ENCODE measurements at regions not wholly inside any gene's neighbourhood (a gene's known extent, or its start where the extent isn't known, plus 50 kb on each side); places are given as distances from the start of the nearest gene placed in this dataset.

DNA sequence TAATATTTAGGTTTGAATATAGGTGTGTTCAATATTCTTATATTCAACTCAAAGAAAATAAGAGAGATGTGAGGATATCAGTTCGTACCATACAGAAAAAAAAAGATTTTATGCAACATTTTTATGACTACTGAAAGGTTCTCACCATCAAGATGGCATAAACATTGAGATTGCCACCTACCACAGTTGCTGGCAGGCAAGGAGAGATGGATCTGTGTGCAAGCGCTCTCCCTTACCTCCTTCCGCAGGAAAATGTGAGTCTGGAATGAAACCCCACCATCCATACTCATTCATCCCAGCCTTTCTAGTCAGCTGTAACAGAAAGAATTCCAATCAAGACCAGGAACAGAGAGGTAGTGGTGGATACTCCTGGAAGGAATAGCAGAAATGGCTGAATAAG, 376.9 kb downstream of the PPP3CA start:
- TF ChIP-seq, protein P1, sequence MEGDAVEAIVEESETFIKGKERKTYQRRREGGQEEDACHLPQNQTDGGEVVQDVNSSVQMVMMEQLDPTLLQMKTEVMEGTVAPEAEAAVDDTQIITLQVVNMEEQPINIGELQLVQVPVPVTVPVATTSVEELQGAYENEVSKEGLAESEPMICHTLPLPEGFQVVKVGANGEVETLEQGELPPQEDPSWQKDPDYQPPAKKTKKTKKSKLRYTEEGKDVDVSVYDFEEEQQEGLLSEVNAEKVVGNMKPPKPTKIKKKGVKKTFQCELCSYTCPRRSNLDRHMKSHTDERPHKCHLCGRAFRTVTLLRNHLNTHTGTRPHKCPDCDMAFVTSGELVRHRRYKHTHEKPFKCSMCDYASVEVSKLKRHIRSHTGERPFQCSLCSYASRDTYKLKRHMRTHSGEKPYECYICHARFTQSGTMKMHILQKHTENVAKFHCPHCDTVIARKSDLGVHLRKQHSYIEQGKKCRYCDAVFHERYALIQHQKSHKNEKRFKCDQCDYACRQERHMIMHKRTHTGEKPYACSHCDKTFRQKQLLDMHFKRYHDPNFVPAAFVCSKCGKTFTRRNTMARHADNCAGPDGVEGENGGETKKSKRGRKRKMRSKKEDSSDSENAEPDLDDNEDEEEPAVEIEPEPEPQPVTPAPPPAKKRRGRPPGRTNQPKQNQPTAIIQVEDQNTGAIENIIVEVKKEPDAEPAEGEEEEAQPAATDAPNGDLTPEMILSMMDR (conservative IDR thresholded peaks at IDR 0.05; ENCODE audit: low read depth) = no peak
- POLR2A ChIA-PET (ENCODE audit: low non-redundant PET) = no interaction called here
- H3K27ac ChIP-seq = no peak overlapping the region
- CTCF ChIA-PET = no interaction called here
- no peak for DNase-seq (ENCODE audit: low spot score)

DNA sequence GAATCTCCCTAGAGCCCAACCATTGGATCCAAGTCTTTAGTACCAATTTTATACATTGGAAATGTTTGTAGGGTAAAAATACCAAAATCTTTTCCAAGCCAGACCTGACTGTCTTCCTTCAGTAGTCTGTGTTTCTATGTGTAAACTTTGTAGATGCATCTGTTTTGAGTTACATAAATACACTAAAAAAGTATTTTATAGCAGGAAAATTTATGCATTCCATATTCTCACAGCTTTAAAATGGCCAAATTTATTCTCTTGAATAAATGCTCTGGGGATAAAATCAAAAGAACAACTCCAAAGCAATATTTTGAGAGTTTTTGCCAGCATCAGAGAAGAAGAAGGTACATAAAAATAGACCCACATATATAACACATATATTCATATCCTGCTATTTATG, 377.4 kb downstream of the PPP3CA start:
- TF ChIP-seq, protein P1 (conservative IDR thresholded peaks at IDR 0.05; ENCODE audit: low read depth) = no peak
- CTCF ChIA-PET = no interaction called here
- POLR2A ChIA-PET (ENCODE audit: low non-redundant PET) = no interaction called here
- H3K27ac ChIP-seq = no peak overlapping the region
- DNase-seq (ENCODE audit: low spot score) = no peak

DNA sequence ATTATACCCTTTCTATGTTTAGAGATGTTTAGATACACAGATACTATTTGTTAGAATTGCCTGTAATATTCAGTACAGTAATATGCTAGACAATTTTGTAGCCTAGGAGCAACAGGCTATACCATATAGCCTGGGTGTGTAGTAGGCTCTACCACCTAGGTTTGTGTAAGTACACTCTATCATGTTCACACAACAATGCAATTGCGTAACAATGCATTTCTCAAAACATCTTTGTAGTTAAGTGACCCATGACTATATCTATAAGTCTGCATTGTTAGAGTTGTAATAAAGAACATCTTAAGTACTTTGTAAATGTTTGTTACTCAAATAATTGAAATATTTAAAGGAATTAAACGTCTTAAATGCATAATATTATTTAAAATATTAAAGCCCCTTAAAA, 379.3 kb downstream of the PPP3CA start:
- ChIA-PET CTCF (no interaction called here), POLR2A (ENCODE audit: low non-redundant PET) (no interaction called here)
- TF ChIP-seq, protein P1 (conservative IDR thresholded peaks at IDR 0.05; ENCODE audit: low read depth) = no peak
- no peak for DNase-seq (ENCODE audit: low spot score)
- no peak overlapping the region for H3K27ac ChIP-seq

DNA sequence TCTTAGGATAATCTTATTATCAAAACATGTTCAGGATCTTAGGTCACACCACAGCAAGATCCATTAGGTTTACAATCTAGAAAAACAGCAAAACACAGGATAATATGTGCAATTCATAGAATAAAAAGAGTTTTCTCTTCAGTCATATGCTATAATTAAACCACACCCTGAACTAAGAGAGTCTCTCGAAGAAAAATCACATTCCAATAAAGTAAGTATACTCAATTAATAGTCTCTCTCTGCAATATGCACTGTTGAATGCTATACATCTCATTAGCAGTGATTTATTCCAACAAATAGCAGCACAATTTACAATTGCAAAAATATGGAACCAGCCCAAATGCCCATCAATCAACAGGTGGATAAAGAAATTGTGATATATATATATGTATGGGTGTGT, 383.7 kb downstream of the PPP3CA start:
- TF ChIP-seq, protein P1 (conservative IDR thresholded peaks at IDR 0.05; ENCODE audit: low read depth) = no peak
- POLR2A ChIA-PET (ENCODE audit: low non-redundant PET) = no interaction called here
- H3K27ac ChIP-seq = no peak overlapping the region
- no peak for DNase-seq (ENCODE audit: low spot score)
- CTCF ChIA-PET = no interaction called here

DNA sequence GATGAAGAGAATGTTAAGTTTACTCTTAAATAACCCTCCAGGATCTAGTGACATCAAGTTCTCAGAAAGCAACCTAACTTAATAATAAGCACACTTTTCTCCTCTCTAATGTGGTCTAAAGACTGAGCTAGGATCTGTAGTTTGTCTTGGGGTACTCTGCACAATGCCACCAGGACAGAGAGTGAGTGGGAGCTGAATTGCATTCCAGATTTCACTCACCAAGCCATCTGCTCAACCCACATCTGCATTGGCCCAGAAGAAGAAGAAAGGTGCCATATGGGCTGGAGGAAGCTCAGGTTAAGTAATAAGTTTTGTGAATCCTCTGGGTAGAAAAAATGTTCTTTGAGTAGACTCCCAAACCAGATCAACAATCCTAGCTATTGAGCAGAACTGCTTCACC, 384.6 kb downstream of the PPP3CA start:
- TF ChIP-seq, protein P1 (conservative IDR thresholded peaks at IDR 0.05; ENCODE audit: low read depth) = no peak
- DNase-seq (ENCODE audit: low spot score) = no peak
- ChIA-PET CTCF (interaction anchor here (0.6 kb wide), 1 partner anchor 82 kb away, joined by 4 read pairs; no protein-coding TSS in a partner anchor), POLR2A (ENCODE audit: low non-redundant PET) (interaction anchor here (0.7 kb wide), 1 partner anchor 23 kb away, joined by 3 read pairs; no protein-coding TSS in a partner anchor)
- no peak overlapping the region for H3K27ac ChIP-seq

DNA sequence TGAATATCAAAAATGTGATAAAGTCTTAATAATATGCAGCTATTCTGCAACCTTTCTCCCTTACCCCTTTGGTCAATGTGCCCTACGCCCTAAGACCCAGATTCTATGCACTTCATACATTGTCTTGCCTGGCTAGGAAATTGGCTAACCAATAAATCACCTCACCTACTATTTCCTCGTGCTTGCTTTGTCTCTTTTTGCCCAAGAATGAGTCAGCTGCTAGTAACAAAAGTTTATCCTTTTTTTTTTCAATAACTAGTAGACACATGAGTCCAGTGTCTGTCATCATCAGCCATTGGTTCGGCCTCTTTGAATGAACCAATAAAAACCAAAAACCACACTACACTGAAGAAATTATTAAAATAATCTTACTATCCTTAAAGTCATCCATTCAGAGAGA, 387.1 kb downstream of the PPP3CA start:
- POLR2A ChIA-PET (ENCODE audit: low non-redundant PET) = no interaction called here
- CTCF ChIA-PET = interaction anchor here (0.6 kb wide), 1 partner anchor 241 kb away, joined by 4 read pairs; no protein-coding TSS in a partner anchor
- no peak overlapping the region for H3K27ac ChIP-seq
- no peak for DNase-seq (ENCODE audit: low spot score)
- TF ChIP-seq, protein P1 (conservative IDR thresholded peaks at IDR 0.05; ENCODE audit: low read depth) = no peak

DNA sequence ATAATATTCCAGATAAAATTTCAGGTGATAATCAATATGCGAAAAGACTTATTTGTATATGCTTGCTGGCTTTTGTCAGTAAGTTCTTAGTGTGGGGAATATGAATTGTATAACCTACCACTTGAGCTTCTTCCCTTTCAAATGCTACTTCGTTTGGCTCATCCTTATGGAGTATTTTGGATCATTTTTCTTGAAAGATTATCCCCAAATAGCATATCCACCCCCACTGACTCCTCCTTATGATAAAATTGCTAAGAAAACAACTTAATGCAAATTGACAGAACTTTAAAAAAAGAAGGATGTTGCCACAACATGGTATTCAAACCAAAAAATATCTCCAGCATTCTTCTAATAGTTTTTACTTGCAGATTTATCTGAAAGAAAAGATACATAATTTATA, 393.3 kb downstream of the PPP3CA start:
- H3K27ac ChIP-seq = no peak overlapping the region
- POLR2A ChIA-PET (ENCODE audit: low non-redundant PET) = no interaction called here
- CTCF ChIA-PET = interaction anchor here (0.7 kb wide), 1 partner anchor 414 kb away, joined by 3 read pairs; no protein-coding TSS in a partner anchor
- no peak for DNase-seq (ENCODE audit: low spot score)
- TF ChIP-seq, protein P1 (conservative IDR thresholded peaks at IDR 0.05; ENCODE audit: low read depth) = no peak
